ENCODE measurements at regions not wholly inside any gene's neighbourhood (a gene's known extent, or its start where the extent isn't known, plus 50 kb on each side); places are given as distances from the start of the nearest gene placed in this dataset.

GRCh38 chr17:77884019-77884418 lies 74.5 kb upstream of the TNRC6C start:
- no peak overlapping the region for H3K27ac Mint-ChIP-seq (ENCODE audit: unreplicated experiment)

GRCh38 chr17:77884967-77885641 lies 73.4 kb upstream of the TNRC6C start:
- H3K9me3 Mint-ChIP-seq = no peaks in the 10 kb centered on the region
- no peak overlapping the region for H3K27ac Mint-ChIP-seq (ENCODE audit: unreplicated experiment)
- peaks cover 44% of the 10 kb centered on the region for H3K4me1 Mint-ChIP-seq
- no peak for TF ChIP-seq CTCF (conservative IDR thresholded peaks at IDR 0.05)
- no peak overlapping the region for H3K4me3 Mint-ChIP-seq
- DNase-seq (ENCODE audit: low read depth, low spot score) = no peak
- peaks cover 32% of the 10 kb centered on the region for H3K27me3 Mint-ChIP-seq (ENCODE audit: low read depth)
- H3K36me3 Mint-ChIP-seq (ENCODE audit: low read depth) = no peaks in the 10 kb centered on the region

More at GRCh38 chr17:77884019-77884418, 74.5 kb upstream of the TNRC6C start:
- peaks cover 44% of the 10 kb centered on the region for H3K4me1 Mint-ChIP-seq
- no peak overlapping the region for H3K4me3 Mint-ChIP-seq
- DNase-seq (ENCODE audit: low read depth, low spot score) = peak; percentile 53
- H3K9me3 Mint-ChIP-seq = no peaks in the 10 kb centered on the region
- H3K36me3 Mint-ChIP-seq (ENCODE audit: low read depth) = no peaks in the 10 kb centered on the region
- peaks cover 29% of the 10 kb centered on the region for H3K27me3 Mint-ChIP-seq (ENCODE audit: low read depth)
- no peak for TF ChIP-seq CTCF (conservative IDR thresholded peaks at IDR 0.05)

- no peaks in the 10 kb centered on the region for H3K9me3 Mint-ChIP-seq
- no peak for DNase-seq (ENCODE audit: low read depth, low spot score)
- TF ChIP-seq CTCF (conservative IDR thresholded peaks at IDR 0.05) = no peak
- peaks cover 44% of the 10 kb centered on the region for H3K4me1 Mint-ChIP-seq
- no peaks in the 10 kb centered on the region for H3K36me3 Mint-ChIP-seq (ENCODE audit: low read depth)
- no peak overlapping the region for H3K4me3 Mint-ChIP-seq
- no peak overlapping the region for H3K27ac Mint-ChIP-seq (ENCODE audit: unreplicated experiment)
- peaks cover 32% of the 10 kb centered on the region for H3K27me3 Mint-ChIP-seq (ENCODE audit: low read depth)
Measured at GRCh38 chr17:77885678-77886386, 72.7 kb upstream of the TNRC6C start.

- H3K4me3 Mint-ChIP-seq = no peak overlapping the region
- TF ChIP-seq CTCF (conservative IDR thresholded peaks at IDR 0.05) = no peak
- no peak for DNase-seq (ENCODE audit: low read depth, low spot score)
- H3K4me1 Mint-ChIP-seq = peaks cover 44% of the 10 kb centered on the region
- no peak overlapping the region for H3K27ac Mint-ChIP-seq (ENCODE audit: unreplicated experiment)
- no peaks in the 10 kb centered on the region for H3K9me3 Mint-ChIP-seq
- H3K36me3 Mint-ChIP-seq (ENCODE audit: low read depth) = no peaks in the 10 kb centered on the region
- peaks cover 32% of the 10 kb centered on the region for H3K27me3 Mint-ChIP-seq (ENCODE audit: low read depth)
Measured at GRCh38 chr17:77886387-77886728, 72.1 kb upstream of the TNRC6C start.

- TF ChIP-seq CTCF (conservative IDR thresholded peaks at IDR 0.05) = no peak
- peak overlapping the region; percentile 59 for H3K27ac Mint-ChIP-seq (ENCODE audit: unreplicated experiment)
Measured at GRCh38 chr17:77887110-77887463, 71.4 kb upstream of the TNRC6C start.

More at GRCh38 chr17:77887110-77887463, 71.4 kb upstream of the TNRC6C start:
- Mint-ChIP-seq H3K4me3 (peak overlapping the region; percentile 78), H3K27me3 (ENCODE audit: low read depth) (peaks cover 32% of the 10 kb centered on the region), H3K4me1 (peaks cover 37% of the 10 kb centered on the region), H3K9me3 (no peaks in the 10 kb centered on the region), H3K36me3 (ENCODE audit: low read depth) (no peaks in the 10 kb centered on the region)
- no peak for DNase-seq (ENCODE audit: low read depth, low spot score)

Data from neural crest cell (in vitro differentiated cells).